ENCODE measurements at regions not wholly inside any gene's neighbourhood (a gene's known extent, or its start where the extent isn't known, plus 50 kb on each side); places are given as distances from the start of the nearest gene placed in this dataset.

DNA sequence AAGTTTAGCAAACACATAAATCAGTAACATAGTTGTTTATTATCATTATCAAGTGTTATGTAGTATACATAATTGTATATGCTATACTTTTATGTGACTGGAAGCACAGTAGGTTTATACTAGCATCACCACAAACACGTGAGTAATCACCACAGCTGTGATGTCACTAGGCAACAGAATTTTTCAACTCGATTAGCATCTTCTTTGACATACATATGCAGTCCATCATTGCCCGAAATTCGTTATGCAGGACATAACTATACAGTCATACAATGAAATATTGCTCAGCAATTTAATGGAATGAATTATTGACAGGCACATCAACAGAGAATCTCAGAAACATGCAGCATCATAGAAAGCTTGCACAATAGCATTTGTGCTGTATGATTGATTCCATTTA lies 77.7 kb downstream of the LSM5 start:
- Mint-ChIP-seq H3K4me1 (ENCODE audit: low read depth) (no peaks in the 10 kb centered on the region), H3K27ac (ENCODE audit: unreplicated experiment) (no peak overlapping the region), H3K27me3 (ENCODE audit: low read depth) (peaks cover 16% of the 10 kb centered on the region), H3K4me3 (ENCODE audit: unreplicated experiment) (no peak overlapping the region), H3K36me3 (ENCODE audit: low read depth) (no peaks in the 10 kb centered on the region), H3K9me3 (ENCODE audit: low read depth) (no peaks in the 10 kb centered on the region)
- TF ChIP-seq CTCF (IDR thresholded peaks at IDR 0.05) = no peak
- no peak for DNase-seq (ENCODE audit: low spot score)

GRCh38 chr7:32410545-32410944 lies 79.6 kb downstream of the LSM5 start:
- TF ChIP-seq CTCF (IDR thresholded peaks at IDR 0.05) = no peak
- DNase-seq (ENCODE audit: low spot score) = no peak
- Mint-ChIP-seq H3K36me3 (ENCODE audit: low read depth) (no peaks in the 10 kb centered on the region), H3K9me3 (ENCODE audit: low read depth) (no peaks in the 10 kb centered on the region), H3K27me3 (ENCODE audit: low read depth) (peaks cover 11% of the 10 kb centered on the region), H3K4me3 (ENCODE audit: unreplicated experiment) (no peak overlapping the region), H3K27ac (ENCODE audit: unreplicated experiment) (no peak overlapping the region), H3K4me1 (ENCODE audit: low read depth) (no peaks in the 10 kb centered on the region)

GRCh38 chr7:32406386-32406785 lies 83.8 kb downstream of the LSM5 start:
- peaks cover 16% of the 10 kb centered on the region for H3K27me3 Mint-ChIP-seq (ENCODE audit: low read depth)
- H3K4me1 Mint-ChIP-seq (ENCODE audit: low read depth) = no peaks in the 10 kb centered on the region

DNA sequence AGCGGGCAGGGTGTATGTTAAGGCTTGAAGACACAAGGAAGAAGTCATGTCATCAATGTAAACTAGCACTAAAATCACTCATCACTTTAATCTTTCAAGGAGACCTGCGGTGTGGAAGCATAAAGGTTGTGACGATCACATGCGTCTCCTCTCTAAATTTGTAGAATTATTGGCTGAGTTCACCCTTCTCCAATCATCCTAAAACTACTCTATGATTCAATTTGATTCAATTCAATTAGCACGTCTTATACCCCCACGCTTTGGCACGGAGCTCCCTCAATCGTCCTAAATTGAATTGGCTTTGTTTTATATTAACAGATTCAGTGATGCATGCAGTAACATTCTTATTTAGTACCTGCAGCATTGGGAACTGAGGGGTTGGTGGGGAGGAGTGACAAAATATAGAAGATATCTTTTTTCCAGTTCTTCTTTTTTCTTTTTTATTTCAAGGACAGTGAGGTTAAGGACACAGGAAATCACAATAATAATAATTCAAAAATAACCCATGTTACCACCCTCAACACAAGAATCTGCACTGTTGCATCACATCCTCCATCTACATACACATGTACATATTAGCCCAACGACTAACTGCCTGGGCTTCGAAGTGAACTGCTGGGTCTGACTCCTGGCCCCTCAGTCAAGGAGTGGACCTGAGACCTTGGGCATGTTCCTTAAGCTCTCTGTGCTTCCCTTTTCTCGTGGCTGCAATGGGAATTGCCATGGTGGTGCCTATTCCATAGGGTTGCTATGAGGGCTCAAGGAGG lies 86.5 kb downstream of the LSM5 start:
- Mint-ChIP-seq H3K4me1 (ENCODE audit: low read depth) (no peaks in the 10 kb centered on the region), H3K27ac (ENCODE audit: unreplicated experiment) (no peak overlapping the region), H3K27me3 (ENCODE audit: low read depth) (peaks cover 11% of the 10 kb centered on the region), H3K36me3 (ENCODE audit: low read depth) (no peaks in the 10 kb centered on the region), H3K4me3 (ENCODE audit: unreplicated experiment) (no peak overlapping the region), H3K9me3 (ENCODE audit: low read depth) (no peaks in the 10 kb centered on the region)
- no peak for DNase-seq (ENCODE audit: low spot score)
- no peak for TF ChIP-seq CTCF (IDR thresholded peaks at IDR 0.05)

More at GRCh38 chr7:32406386-32406785, 83.8 kb downstream of the LSM5 start:
- H3K9me3 Mint-ChIP-seq (ENCODE audit: low read depth) = no peaks in the 10 kb centered on the region
- no peak for TF ChIP-seq CTCF (IDR thresholded peaks at IDR 0.05)
- no peak for DNase-seq (ENCODE audit: low spot score)
- H3K27ac Mint-ChIP-seq (ENCODE audit: unreplicated experiment) = no peak overlapping the region
- no peaks in the 10 kb centered on the region for H3K36me3 Mint-ChIP-seq (ENCODE audit: low read depth)
- no peak overlapping the region for H3K4me3 Mint-ChIP-seq (ENCODE audit: unreplicated experiment)

DNA sequence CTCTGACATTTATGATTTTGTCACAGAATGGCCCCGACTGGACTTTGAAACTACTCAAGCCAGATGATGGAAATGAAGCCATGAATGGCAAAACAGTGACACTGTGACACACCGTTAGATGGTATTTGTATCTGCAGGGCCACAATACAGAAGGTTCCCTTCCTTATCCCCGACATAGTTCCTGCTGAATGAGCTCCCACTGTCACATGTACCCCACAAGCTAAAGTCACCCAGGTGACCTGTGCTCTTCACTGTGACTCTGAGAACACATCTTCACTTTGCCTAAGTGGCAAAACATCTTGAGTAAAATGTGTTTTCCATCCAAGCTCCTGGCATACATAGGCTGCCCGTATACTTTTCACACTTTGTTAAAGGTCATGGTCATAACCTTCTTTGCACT lies 89.5 kb downstream of the LSM5 start:
- no peak for TF ChIP-seq CTCF (IDR thresholded peaks at IDR 0.05)
- DNase-seq (ENCODE audit: low spot score) = no peak
- Mint-ChIP-seq H3K9me3 (ENCODE audit: low read depth) (peaks cover 7% of the 10 kb centered on the region), H3K27ac (ENCODE audit: unreplicated experiment) (no peak overlapping the region), H3K36me3 (ENCODE audit: low read depth) (no peaks in the 10 kb centered on the region), H3K4me3 (ENCODE audit: unreplicated experiment) (no peak overlapping the region), H3K27me3 (ENCODE audit: low read depth) (peaks cover 10% of the 10 kb centered on the region), H3K4me1 (ENCODE audit: low read depth) (no peaks in the 10 kb centered on the region)
